Lower leg skin (tissue), 3 donors: ENCODE measurements at regions not wholly inside any gene's neighbourhood (a gene's known extent, or its start where the extent isn't known, plus 50 kb on each side); places are given as distances from the start of the nearest gene placed in this dataset.

Experiments used
- POLR2A ChIP-seq, 2 donors: fragments of 450-650 bp; IDR thresholded peaks; one replicate each; pipeline ENCODE4 v1.6.1; 2016 to 2017; ENCODE audit warnings: antibody characterized with exemption in 2 of 2, mild to moderate bottlenecking in 1 of 2, moderate library complexity in 1 of 2
- TF ChIP-seq, protein P1 (sequence below), 3 donors: fragments of 450-650 bp; IDR thresholded peaks; one replicate each; pipeline ENCODE4 v1.5.1; 2016; ENCODE audit warnings: antibody characterized with exemption in 3 of 3, mild to moderate bottlenecking in 3 of 3, moderate library complexity in 2 of 3

DNA sequence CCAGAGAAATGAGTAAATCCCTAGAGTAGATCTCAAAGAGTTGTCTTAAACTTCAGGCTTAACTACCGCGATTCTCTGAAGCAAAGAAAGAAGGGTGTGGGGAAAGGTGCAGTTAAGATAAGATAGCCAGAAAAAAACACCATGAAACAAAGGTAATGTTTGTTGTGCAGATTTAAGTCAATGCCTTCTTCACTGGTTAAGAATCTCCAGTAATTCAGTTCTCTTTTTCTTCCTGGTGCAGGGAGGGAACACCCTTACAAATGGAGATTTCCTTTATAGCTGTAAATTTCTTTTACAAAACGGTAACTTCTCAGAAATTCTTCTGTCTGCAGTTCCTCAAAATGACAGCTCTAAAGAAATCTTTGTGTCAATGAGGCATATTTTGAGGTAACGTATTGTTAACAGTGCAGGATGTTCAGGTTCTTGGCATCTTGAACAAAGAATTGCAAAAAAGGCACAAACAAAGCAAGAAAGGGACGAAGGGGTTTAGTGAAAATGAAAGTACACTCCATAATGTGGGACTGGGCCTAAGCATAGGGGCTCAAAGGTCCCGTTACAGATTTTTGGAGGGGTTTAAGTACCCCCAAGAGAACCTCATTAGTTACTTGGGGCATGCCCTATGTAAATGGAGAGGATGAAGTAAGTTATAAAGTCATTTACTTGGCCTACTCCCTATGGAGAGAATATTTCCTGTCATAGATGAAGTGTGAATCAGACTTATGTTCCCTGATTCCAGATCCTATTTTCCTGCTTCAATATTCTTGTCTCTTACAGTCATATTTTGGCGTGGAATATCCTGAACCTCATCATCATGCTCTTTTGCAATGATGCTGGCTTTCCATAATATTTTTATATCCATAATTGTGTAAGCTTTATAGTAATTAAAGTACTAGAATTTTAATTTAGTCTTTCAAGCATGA lies 492.0 kb downstream of the PCDH11X start:
- TF ChIP-seq, protein P1, sequence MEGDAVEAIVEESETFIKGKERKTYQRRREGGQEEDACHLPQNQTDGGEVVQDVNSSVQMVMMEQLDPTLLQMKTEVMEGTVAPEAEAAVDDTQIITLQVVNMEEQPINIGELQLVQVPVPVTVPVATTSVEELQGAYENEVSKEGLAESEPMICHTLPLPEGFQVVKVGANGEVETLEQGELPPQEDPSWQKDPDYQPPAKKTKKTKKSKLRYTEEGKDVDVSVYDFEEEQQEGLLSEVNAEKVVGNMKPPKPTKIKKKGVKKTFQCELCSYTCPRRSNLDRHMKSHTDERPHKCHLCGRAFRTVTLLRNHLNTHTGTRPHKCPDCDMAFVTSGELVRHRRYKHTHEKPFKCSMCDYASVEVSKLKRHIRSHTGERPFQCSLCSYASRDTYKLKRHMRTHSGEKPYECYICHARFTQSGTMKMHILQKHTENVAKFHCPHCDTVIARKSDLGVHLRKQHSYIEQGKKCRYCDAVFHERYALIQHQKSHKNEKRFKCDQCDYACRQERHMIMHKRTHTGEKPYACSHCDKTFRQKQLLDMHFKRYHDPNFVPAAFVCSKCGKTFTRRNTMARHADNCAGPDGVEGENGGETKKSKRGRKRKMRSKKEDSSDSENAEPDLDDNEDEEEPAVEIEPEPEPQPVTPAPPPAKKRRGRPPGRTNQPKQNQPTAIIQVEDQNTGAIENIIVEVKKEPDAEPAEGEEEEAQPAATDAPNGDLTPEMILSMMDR (IDR thresholded peaks at IDR 0.05): no peak
- TF ChIP-seq POLR2A (IDR thresholded peaks at IDR 0.05): no peak
